HL-60 (cell line): ENCODE measurements at regions not wholly inside any gene's neighbourhood (a gene's known extent, or its start where the extent isn't known, plus 50 kb on each side); places are given as distances from the start of the nearest gene placed in this dataset.

Experiments used
- CTCF ChIP-seq: IDR thresholded peaks from one replicate; pipeline ENCODE4 v1.5.1; 2011; ENCODE audit warnings: low read length, control low read depth, inconsistent platforms; ENCODE audit not compliant: insufficient read depth
- GABPA ChIP-seq: IDR thresholded peaks from 2 replicates; pipeline ENCODE4 v1.6.1; 2012; ENCODE audit warnings: low read depth

- TF ChIP-seq CTCF (no peak), GABPA (no peak)
Measured at GRCh38 chr2:217662984-217663602, 339.7 kb downstream of the TNS1 start.
